GM23248 (cell line): ENCODE measurements at regions not wholly inside any gene's neighbourhood (a gene's known extent, or its start where the extent isn't known, plus 50 kb on each side); places are given as distances from the start of the nearest gene placed in this dataset.

Source experiments
- EZH2 ChIP-seq: fragments of 200-600 bp; sonication (generic); IDR thresholded peaks from 2 replicates; pipeline ENCODE4 v1.6.1; 2018; ENCODE audit warnings: antibody characterized with exemption, mild to moderate bottlenecking; ENCODE audit not compliant: insufficient read depth, poor library complexity, severe bottlenecking
- EZH2phosphoT487 ChIP-seq: fragments of 200-600 bp; sonication (generic); IDR thresholded peaks from 2 replicates; pipeline ENCODE4 v1.6.1; 2018; ENCODE audit warnings: antibody characterized with exemption, moderate library complexity, mild to moderate bottlenecking, low read depth; ENCODE audit not compliant: insufficient read depth

DNA sequence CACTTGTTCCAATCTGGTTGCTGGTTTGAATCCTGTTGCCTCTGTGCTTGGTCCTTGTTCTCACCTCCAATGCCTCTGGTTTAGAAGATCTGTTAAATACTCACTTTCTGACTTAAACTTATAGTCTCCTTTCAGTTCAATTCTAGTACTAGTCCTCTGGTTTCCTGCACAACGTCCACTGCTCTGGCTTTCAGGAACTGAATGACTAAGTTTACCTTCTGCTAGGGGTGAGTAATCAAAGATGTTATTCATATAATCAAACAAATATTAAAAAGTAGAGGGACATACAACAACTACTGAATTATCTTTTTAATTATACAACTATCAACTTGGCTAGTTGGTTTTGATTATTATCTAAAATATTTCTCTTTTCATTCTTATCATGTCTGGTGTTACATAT, 496.4 kb upstream of the TOM1L1 start:
- TF ChIP-seq EZH2phosphoT487 (no peak), EZH2 (no peak)
